ENCODE measurements at regions not wholly inside any gene's neighbourhood (a gene's known extent, or its start where the extent isn't known, plus 50 kb on each side); places are given as distances from the start of the nearest gene placed in this dataset.

DNA sequence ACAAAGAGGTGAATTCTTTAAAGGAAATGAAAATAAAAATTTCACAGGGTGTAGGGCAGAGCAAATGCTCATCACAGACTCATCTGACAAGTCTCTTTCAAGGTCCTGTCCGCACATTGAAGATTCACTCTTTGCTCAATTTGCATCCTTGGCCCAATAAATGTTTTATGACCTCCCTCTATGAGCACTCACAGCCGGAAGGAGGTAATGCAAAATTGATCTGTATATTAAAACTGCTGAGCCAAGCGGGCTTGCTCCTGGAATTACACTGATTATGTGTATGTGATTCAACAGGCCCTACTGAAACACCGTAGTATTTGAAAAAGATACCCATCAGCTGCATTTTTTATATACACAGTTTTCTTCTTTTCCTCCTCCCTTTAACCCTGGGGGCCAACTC is 246.8 kb downstream of the IZUMO3 start:
- Histone ChIP-seq H3K27me3 (no peaks in the 10 kb centered on the region), H3K9me3 (no peaks in the 10 kb centered on the region)

DNA sequence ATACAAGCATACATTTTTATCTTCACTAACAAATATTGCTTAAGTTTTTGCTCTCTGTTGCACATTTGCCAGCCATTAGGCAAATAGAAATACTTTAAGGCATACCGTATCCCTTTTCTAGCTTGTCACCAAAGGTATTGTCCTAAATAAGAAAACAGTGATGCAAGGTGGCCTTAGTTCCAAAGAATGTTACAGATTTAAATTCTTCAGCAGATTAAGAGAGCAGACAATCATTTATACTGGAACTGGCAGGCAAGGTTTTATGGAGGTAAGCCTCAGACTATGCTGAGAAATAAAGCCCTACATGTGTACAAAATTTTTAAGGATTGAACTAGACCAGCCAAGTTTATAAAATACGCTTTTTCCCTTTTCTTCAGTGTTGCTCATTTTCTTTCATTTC is 247.8 kb downstream of the IZUMO3 start:
- H3K36me3 ChIP-seq: no peaks in the 10 kb centered on the region
- WGBS, 2 donors: 90 to 93% methylated on average over 2 of the region's 2 CpGs
- H3K27ac ChIP-seq: no peak overlapping the region
- no peaks in the 10 kb centered on the region for H3K4me1 ChIP-seq
- intact Hi-C loops (cut with DNase I): no loop called here
- no peak overlapping the region for H3K4me3 ChIP-seq (replicated peaks in 1 of 3)
- H3K27me3 ChIP-seq: no peaks in the 10 kb centered on the region
- H3K9me3 ChIP-seq: no peaks in the 10 kb centered on the region
- DNase-seq: no peak
- TF ChIP-seq, protein P1, sequence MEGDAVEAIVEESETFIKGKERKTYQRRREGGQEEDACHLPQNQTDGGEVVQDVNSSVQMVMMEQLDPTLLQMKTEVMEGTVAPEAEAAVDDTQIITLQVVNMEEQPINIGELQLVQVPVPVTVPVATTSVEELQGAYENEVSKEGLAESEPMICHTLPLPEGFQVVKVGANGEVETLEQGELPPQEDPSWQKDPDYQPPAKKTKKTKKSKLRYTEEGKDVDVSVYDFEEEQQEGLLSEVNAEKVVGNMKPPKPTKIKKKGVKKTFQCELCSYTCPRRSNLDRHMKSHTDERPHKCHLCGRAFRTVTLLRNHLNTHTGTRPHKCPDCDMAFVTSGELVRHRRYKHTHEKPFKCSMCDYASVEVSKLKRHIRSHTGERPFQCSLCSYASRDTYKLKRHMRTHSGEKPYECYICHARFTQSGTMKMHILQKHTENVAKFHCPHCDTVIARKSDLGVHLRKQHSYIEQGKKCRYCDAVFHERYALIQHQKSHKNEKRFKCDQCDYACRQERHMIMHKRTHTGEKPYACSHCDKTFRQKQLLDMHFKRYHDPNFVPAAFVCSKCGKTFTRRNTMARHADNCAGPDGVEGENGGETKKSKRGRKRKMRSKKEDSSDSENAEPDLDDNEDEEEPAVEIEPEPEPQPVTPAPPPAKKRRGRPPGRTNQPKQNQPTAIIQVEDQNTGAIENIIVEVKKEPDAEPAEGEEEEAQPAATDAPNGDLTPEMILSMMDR (IDR thresholded peaks at IDR 0.05): no peak
- TF ChIP-seq POLR2A (IDR thresholded peaks at IDR 0.05): no peak

More for the DNA sequence above, 246.8 kb downstream of the IZUMO3 start:
- intact Hi-C loops (cut with DNase I): no loop called here
- H3K27ac ChIP-seq: no peak overlapping the region
- H3K4me3 ChIP-seq (replicated peaks in 1 of 3): no peak overlapping the region
- TF ChIP-seq, protein P1 (IDR thresholded peaks at IDR 0.05): no peak
- TF ChIP-seq POLR2A (IDR thresholded peaks at IDR 0.05): no peak
- DNase-seq: no peak
- H3K4me1 ChIP-seq: no peaks in the 10 kb centered on the region
- WGBS, 2 donors: 94 to 96% methylated on average over 4 of the region's 4 CpGs
- no peaks in the 10 kb centered on the region for H3K36me3 ChIP-seq

DNA sequence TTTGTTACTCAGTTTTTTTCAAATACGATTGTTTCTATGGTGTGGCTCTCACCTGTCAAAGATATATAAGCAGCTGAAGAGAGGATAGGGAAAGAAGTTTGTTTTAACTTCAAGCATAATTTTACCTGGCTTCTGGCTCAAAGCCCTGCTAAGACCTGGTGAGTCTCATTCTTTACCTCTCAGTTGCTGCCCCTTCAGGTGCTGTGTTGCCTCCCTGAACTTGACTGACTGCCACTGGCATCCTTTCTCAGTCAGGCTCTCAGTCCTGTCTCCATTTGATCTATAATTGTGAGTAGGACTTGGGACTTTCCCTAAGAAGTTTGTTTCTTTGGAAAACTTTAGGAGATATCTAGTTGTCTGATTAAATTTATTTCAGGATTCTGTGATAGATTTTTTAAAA is 249.6 kb downstream of the IZUMO3 start:
- WGBS, 2 donors: 75 to 80% methylated on average over 1 of the region's 1 CpG
- no peak for DNase-seq
- no peak for TF ChIP-seq POLR2A (IDR thresholded peaks at IDR 0.05)
- TF ChIP-seq, protein P1 (IDR thresholded peaks at IDR 0.05): no peak
- no peak overlapping the region for H3K4me3 ChIP-seq (replicated peaks in 1 of 3)
- H3K9me3 ChIP-seq: no peaks in the 10 kb centered on the region
- H3K36me3 ChIP-seq: no peaks in the 10 kb centered on the region
- H3K4me1 ChIP-seq: no peaks in the 10 kb centered on the region
- H3K27me3 ChIP-seq: no peaks in the 10 kb centered on the region
- intact Hi-C loops (cut with DNase I): no loop called here
- H3K27ac ChIP-seq: no peak overlapping the region

DNA sequence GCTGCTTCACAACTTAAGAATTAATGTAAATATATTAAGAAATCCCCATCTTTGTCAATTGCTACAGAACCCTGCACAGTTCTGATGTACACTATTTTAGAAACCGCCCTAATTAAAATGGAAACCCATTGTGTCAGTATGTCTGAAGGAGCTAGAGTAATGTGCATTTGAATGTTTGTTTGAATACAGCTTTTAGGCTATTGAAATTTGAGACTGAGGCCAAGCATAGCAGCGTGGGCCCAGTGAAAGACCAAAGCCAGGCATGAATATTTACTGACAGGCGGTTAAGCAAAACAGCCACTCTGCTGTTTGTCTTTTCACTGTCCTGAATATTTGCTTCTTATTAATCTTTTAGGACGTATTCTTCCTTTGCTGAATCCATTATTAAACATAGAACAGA is 252.3 kb downstream of the IZUMO3 start:
- H3K27me3 ChIP-seq: no peaks in the 10 kb centered on the region
- no peaks in the 10 kb centered on the region for H3K4me1 ChIP-seq
- no peak for DNase-seq
- H3K36me3 ChIP-seq: no peaks in the 10 kb centered on the region
- no peak overlapping the region for H3K4me3 ChIP-seq (replicated peaks in 1 of 3)
- no peaks in the 10 kb centered on the region for H3K9me3 ChIP-seq
- intact Hi-C loops (cut with DNase I): no loop called here
- no peak overlapping the region for H3K27ac ChIP-seq
- TF ChIP-seq, protein P1 (IDR thresholded peaks at IDR 0.05): no peak
- no peak for TF ChIP-seq POLR2A (IDR thresholded peaks at IDR 0.05)
- WGBS, 2 donors: 45 to 48% methylated on average over 4 of the region's 4 CpGs

DNA sequence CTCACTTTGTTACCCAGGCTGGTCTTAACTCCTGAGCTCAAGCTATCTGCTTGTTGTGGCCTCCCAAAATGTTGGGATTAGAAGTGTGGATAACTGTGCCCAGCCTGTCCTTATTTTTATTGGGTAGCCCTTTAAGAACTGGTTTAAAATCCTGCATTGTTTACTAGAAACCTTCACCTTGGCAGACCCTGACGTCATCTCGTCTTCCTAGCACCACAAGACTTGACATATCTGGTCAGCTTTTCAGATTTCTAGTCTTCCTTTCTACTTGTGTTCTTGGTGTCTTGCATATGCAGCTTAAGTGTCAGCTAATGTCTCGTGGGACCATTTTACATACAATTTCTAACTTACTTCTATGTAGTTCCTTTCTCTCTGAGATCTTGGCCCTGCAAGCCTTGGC is 258.9 kb downstream of the IZUMO3 start:
- H3K36me3 ChIP-seq: no peaks in the 10 kb centered on the region
- H3K9me3 ChIP-seq: no peaks in the 10 kb centered on the region
- H3K27ac ChIP-seq: no peak overlapping the region
- TF ChIP-seq, protein P1 (IDR thresholded peaks at IDR 0.05): no peak
- no peak for TF ChIP-seq POLR2A (IDR thresholded peaks at IDR 0.05)
- no peaks in the 10 kb centered on the region for H3K27me3 ChIP-seq
- no peak overlapping the region for H3K4me3 ChIP-seq (replicated peaks in 1 of 3)
- intact Hi-C loops (cut with DNase I): no loop called here
- no peaks in the 10 kb centered on the region for H3K4me1 ChIP-seq
- DNase-seq: no peak
- 78 to 81% methylated on average over 3 of the region's 3 CpGs for WGBS, 2 donors
